DND-41 (cell line): ENCODE measurements at regions not wholly inside any gene's neighbourhood (a gene's known extent, or its start where the extent isn't known, plus 50 kb on each side); places are given as distances from the start of the nearest gene placed in this dataset.

Source experiments
- ATAC-seq: fragments of 200-7000 bp; cut with Tn5 transposase; 3 replicates; pipeline ENCODE4 v1.9.1; 2021; ENCODE audit warnings: low read depth; ENCODE audit not compliant: insufficient read depth
- DNase-seq: peaks from one replicate; pipeline ENCODE4 v3.0.0-alpha.2; 2020
- H2AFZ ChIP-seq: 2 replicates; pipeline ENCODE4 v1.6.0; 2012; ENCODE audit warnings: low read depth, low read length
- H3K27ac ChIP-seq: 2 replicates; pipeline ENCODE4 v1.5.1; 2012; ENCODE audit warnings: low read length, inconsistent platforms
- H3K27me3 ChIP-seq: fragments of 200-600 bp; sonication (generic); 2 replicates; pipeline ENCODE4 v1.6.0; 2012; ENCODE audit warnings: low read length, mild to moderate bottlenecking, inconsistent platforms; ENCODE audit not compliant: insufficient read depth, poor library complexity
- H3K36me3 ChIP-seq: 2 replicates; pipeline ENCODE4 v1.5.1; 2012; ENCODE audit warnings: low read length, inconsistent platforms; ENCODE audit not compliant: insufficient read depth
- H3K4me1 ChIP-seq: 2 replicates; pipeline ENCODE4 v1.5.1; 2012; ENCODE audit warnings: mild to moderate bottlenecking, low read length; ENCODE audit not compliant: insufficient read depth
- H3K4me2 ChIP-seq: 2 replicates; pipeline ENCODE4 v1.6.0; 2012; ENCODE audit warnings: mild to moderate bottlenecking, moderate library complexity, low read length, inconsistent platforms; ENCODE audit not compliant: insufficient read depth
- H3K4me3 ChIP-seq, 2 experiments: fragments of 200-600 bp in 1 of 2; shearing (Covaris generic) in 1 of 2; 2 replicates each; pipeline ENCODE4 v1.5.1; 2012 to 2016; ENCODE audit warnings: inconsistent platforms in 2 of 2, low read length in 2 of 2, mild to moderate bottlenecking in 2 of 2, low read depth in 1 of 2, moderate library complexity in 1 of 2
- H3K79me2 ChIP-seq: 2 replicates; pipeline ENCODE4 v1.6.0; 2012; ENCODE audit warnings: low read length, inconsistent platforms; ENCODE audit not compliant: insufficient read depth
- H3K9ac ChIP-seq: 2 replicates; pipeline ENCODE4 v1.6.0; 2012; ENCODE audit warnings: low read depth, mild to moderate bottlenecking, inconsistent platforms, low read length, moderate library complexity
- H3K9me3 ChIP-seq: 2 replicates; pipeline ENCODE4 v1.5.1; 2012; ENCODE audit warnings: low read length, moderate library complexity, mild to moderate bottlenecking, inconsistent platforms; ENCODE audit not compliant: insufficient read depth, severe bottlenecking
- H4K20me1 ChIP-seq: 2 replicates; pipeline ENCODE4 v1.6.0; 2012; ENCODE audit warnings: low read length; ENCODE audit not compliant: insufficient read depth
- CTCF ChIP-seq: IDR thresholded peaks from 2 replicates; pipeline ENCODE4 v1.5.1; 2012; ENCODE audit warnings: borderline replicate concordance, low read length, moderate library complexity, mild to moderate bottlenecking; ENCODE audit not compliant: poor library complexity, severe bottlenecking; ENCODE audit errors: extremely low read depth
- EZH2 ChIP-seq: IDR thresholded peaks from 3 replicates; pipeline ENCODE4 v1.6.1; 2012; ENCODE audit warnings: borderline replicate concordance, low read depth, mild to moderate bottlenecking, moderate library complexity, low read length, inconsistent platforms; ENCODE audit not compliant: severe bottlenecking

GRCh38 chr6:11644071-11644470 lies 106.5 kb downstream of the TMEM170B start:
- TF ChIP-seq EZH2 = no peak
- no peak for TF ChIP-seq CTCF
- Histone ChIP-seq H3K36me3 (no peaks in the 10 kb centered on the region), H3K9ac (no peak overlapping the region), H3K27me3 (peaks cover 4% of the 10 kb centered on the region), H3K79me2 (no peaks in the 10 kb centered on the region), H3K27ac (no peak overlapping the region), H4K20me1 (no peaks in the 10 kb centered on the region), H3K4me3 (no peak overlapping the region), H3K4me2 (no peak overlapping the region), H3K4me1 (no peaks in the 10 kb centered on the region), H3K9me3 (peaks cover 3% of the 10 kb centered on the region), H2AFZ (no peak overlapping the region)
- DNase-seq (no peak), ATAC-seq (no peak)

GRCh38 chr6:11644601-11645000 lies 107.1 kb downstream of the TMEM170B start:
- no peak overlapping the region for H3K27ac ChIP-seq
- TF ChIP-seq EZH2 (no peak), CTCF (no peak)
- H2AFZ ChIP-seq = no peak overlapping the region
- no peaks in the 10 kb centered on the region for H4K20me1 ChIP-seq
- peaks cover 3% of the 10 kb centered on the region for H3K9me3 ChIP-seq
- no peak overlapping the region for H3K4me2 ChIP-seq
- H3K4me3 ChIP-seq = no peak overlapping the region
- no peaks in the 10 kb centered on the region for H3K79me2 ChIP-seq
- no peak for DNase-seq
- H3K27me3 ChIP-seq = peaks cover 4% of the 10 kb centered on the region
- H3K36me3 ChIP-seq = no peaks in the 10 kb centered on the region
- no peak for ATAC-seq
- H3K9ac ChIP-seq = no peak overlapping the region
- no peaks in the 10 kb centered on the region for H3K4me1 ChIP-seq

DNA sequence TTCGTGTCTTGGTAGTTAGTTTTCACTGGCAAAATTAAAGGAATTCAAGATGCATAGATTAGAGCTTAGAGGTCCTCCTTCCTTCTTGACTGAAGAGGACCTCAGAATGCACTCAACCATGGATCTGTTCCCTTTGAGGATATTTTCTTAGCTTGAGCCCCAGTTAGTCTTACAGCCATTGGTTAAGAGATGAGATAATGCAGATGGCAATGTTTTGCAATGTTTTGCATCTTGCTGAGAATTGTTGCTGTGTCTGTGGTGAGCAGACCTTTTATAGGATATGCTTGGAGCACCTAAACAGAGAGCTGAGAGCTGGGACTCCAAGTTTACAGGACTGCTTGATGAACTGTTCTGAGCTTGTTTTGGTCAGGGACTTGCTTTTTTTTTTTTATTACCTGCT lies 107.5 kb downstream of the TMEM170B start:
- no peak for DNase-seq
- no peak overlapping the region for H2AFZ ChIP-seq

More for the DNA sequence above, 107.5 kb downstream of the TMEM170B start:
- Histone ChIP-seq H3K27me3 (peaks cover 4% of the 10 kb centered on the region), H3K9me3 (peaks cover 3% of the 10 kb centered on the region), H3K4me3 (no peak overlapping the region), H3K4me2 (no peak overlapping the region), H3K79me2 (no peaks in the 10 kb centered on the region), H4K20me1 (no peaks in the 10 kb centered on the region), H3K27ac (no peak overlapping the region), H3K36me3 (no peaks in the 10 kb centered on the region), H3K4me1 (no peaks in the 10 kb centered on the region), H3K9ac (no peak overlapping the region)
- no peak for TF ChIP-seq CTCF
- no peak for TF ChIP-seq EZH2
- no peak for ATAC-seq
